HEK293 (cell line): ENCODE measurements at regions not wholly inside any gene's neighbourhood (a gene's known extent, or its start where the extent isn't known, plus 50 kb on each side); places are given as distances from the start of the nearest gene placed in this dataset.

Source experiments
- CTCF ChIA-PET: fragments of 350-600 bp; formaldehyde crosslinking; extraction: SDS; loops from one replicate; lab custom pipeline; 2021; ENCODE audit warnings: antibody characterized with exemption; lab: Yijun Ruan, JAX
- POLR2A ChIA-PET: fragments of 300-600 bp; formaldehyde crosslinking; extraction: SDS; loops from one replicate; lab custom pipeline; 2020; ENCODE audit warnings: antibody characterized with exemption, inconsistent platforms; lab: Yijun Ruan, JAX
- H3K27ac ChIP-seq: fragments of 200-500 bp; sonication (Bioruptor generic); 2 replicates; pipeline ENCODE4 v1.5.1; 2014; ENCODE audit warnings: low read depth, low read length, control low read depth, inconsistent platforms; ENCODE audit errors: extremely low read depth
- H3K36me3 ChIP-seq, 2 experiments: fragments of 200-500 bp in 1 of 2; sonication (Bioruptor generic) in 1 of 2; 1 replicate in 1 of 2; 2 replicates in 1 of 2; pipeline ENCODE4 v1.5.1; 2014 to 2017; ENCODE audit warnings: inconsistent platforms in 2 of 2, low read length in 2 of 2; ENCODE audit not compliant: control insufficient read depth in 2 of 2, insufficient read depth in 1 of 2
- H3K4me1 ChIP-seq: fragments of 200-500 bp; sonication (Bioruptor generic); 2 replicates; pipeline ENCODE4 v1.5.1; 2014; ENCODE audit warnings: mild to moderate bottlenecking, low read length, inconsistent platforms; ENCODE audit not compliant: control insufficient read depth, insufficient read depth
- H3K4me3 ChIP-seq: 2 replicates; pipeline ENCODE4 v1.5.1; 2011; ENCODE audit warnings: low read depth, mild to moderate bottlenecking, control low read depth, low read length, moderate library complexity
- H3K9me3 ChIP-seq: fragments of 200-500 bp; sonication (Bioruptor generic); 2 replicates; pipeline ENCODE4 v1.5.1; 2014; ENCODE audit warnings: low read depth, low read length, inconsistent platforms; ENCODE audit not compliant: control insufficient read depth, insufficient read depth
- KLF10 ChIP-seq: fragments of 450-650 bp; IDR thresholded peaks from 2 replicates; pipeline ENCODE4 v1.5.1; 2018; ENCODE audit warnings: missing biosample characterization, mild to moderate bottlenecking, missing genetic modification characterization
- PRDM10 ChIP-seq: fragments of 450-650 bp; formaldehyde crosslinking; IDR thresholded peaks from 2 replicates; pipeline ENCODE4 v1.5.1; 2016; ENCODE audit warnings: missing biosample characterization, missing genetic modification characterization
- PRDM4 ChIP-seq: fragments of 450-650 bp; formaldehyde crosslinking; IDR thresholded peaks from 2 replicates; pipeline ENCODE4 v1.5.1; 2017; ENCODE audit warnings: missing biosample characterization, missing genetic modification characterization
- SP3 ChIP-seq: fragments of 450-650 bp; formaldehyde crosslinking; IDR thresholded peaks from 2 replicates; pipeline ENCODE4 v1.5.1; 2016; ENCODE audit warnings: missing biosample characterization, missing genetic modification characterization
- SP7 ChIP-seq: fragments of 450-650 bp; formaldehyde crosslinking; IDR thresholded peaks from 2 replicates; pipeline ENCODE4 v1.5.1; 2016; ENCODE audit warnings: missing biosample characterization, missing genetic modification characterization
- WT1 ChIP-seq: fragments of 450-650 bp; formaldehyde crosslinking; IDR thresholded peaks from 2 replicates; pipeline ENCODE4 v1.5.1; 2016; ENCODE audit warnings: missing biosample characterization, missing genetic modification characterization
- ZBTB1 ChIP-seq: fragments of 450-650 bp; formaldehyde crosslinking; IDR thresholded peaks from 2 replicates; pipeline ENCODE4 v1.5.1; 2016; ENCODE audit warnings: missing biosample characterization, missing genetic modification characterization
- ZNF10 ChIP-seq: fragments of 450-650 bp; formaldehyde crosslinking; IDR thresholded peaks from 2 replicates; pipeline ENCODE4 v1.5.1; 2017; ENCODE audit warnings: missing biosample characterization, missing genetic modification characterization
- ZNF266 ChIP-seq: fragments of 450-650 bp; formaldehyde crosslinking; IDR thresholded peaks from 2 replicates; pipeline ENCODE4 v1.5.1; 2016; ENCODE audit warnings: missing biosample characterization, missing genetic modification characterization, low read depth
- ZNF274 ChIP-seq, 2 experiments: fragments of 200-500 bp in 1 of 2; fragments of 450-650 bp in 1 of 2; sonication (Bioruptor generic) in 1 of 2; formaldehyde crosslinking in 1 of 2; IDR thresholded peaks; 2 replicates each; pipeline versions ENCODE4 v1.5.1 to v1.6.1; 2014 to 2016; ENCODE audit warnings: borderline replicate concordance in 1 of 2, inconsistent platforms in 1 of 2, low read length in 1 of 2, missing biosample characterization in 1 of 2, missing genetic modification characterization in 1 of 2
- ZNF292 ChIP-seq: fragments of 450-650 bp; formaldehyde crosslinking; IDR thresholded peaks from 2 replicates; pipeline ENCODE4 v1.5.1; 2016; ENCODE audit warnings: low read depth, missing biosample characterization, missing genetic modification characterization, borderline replicate concordance
- ZNF350 ChIP-seq: fragments of 450-650 bp; formaldehyde crosslinking; IDR thresholded peaks from 2 replicates; pipeline ENCODE4 v1.5.0; 2017; ENCODE audit warnings: missing biosample characterization, mild to moderate bottlenecking, missing genetic modification characterization
- ZNF423 ChIP-seq: fragments of 450-650 bp; formaldehyde crosslinking; IDR thresholded peaks from 2 replicates; pipeline ENCODE4 v1.5.1; 2016; ENCODE audit warnings: missing biosample characterization, missing genetic modification characterization
- ZNF48 ChIP-seq: fragments of 450-650 bp; formaldehyde crosslinking; IDR thresholded peaks from 2 replicates; pipeline ENCODE4 v1.5.1; 2016; ENCODE audit warnings: missing biosample characterization, missing genetic modification characterization
- ZNF558 ChIP-seq: fragments of 450-650 bp; formaldehyde crosslinking; IDR thresholded peaks from 2 replicates; pipeline ENCODE4 v1.5.1; 2016; ENCODE audit warnings: missing biosample characterization, missing genetic modification characterization
- ZNF843 ChIP-seq: fragments of 450-650 bp; formaldehyde crosslinking; IDR thresholded peaks from 2 replicates; pipeline ENCODE4 v1.5.1; 2016; ENCODE audit warnings: missing biosample characterization, missing genetic modification characterization
- TF ChIP-seq, protein P1 (sequence below): sonication (generic); formaldehyde crosslinking; IDR thresholded peaks from 2 replicates; pipeline ENCODE4 v1.8.1; 2022; ENCODE audit warnings: mild to moderate bottlenecking, moderate library complexity, missing genetic modification reagents

- Histone ChIP-seq H3K27ac (no peak overlapping the region), H3K36me3 (no peaks in the 10 kb centered on the region), H3K4me1 (no peaks in the 10 kb centered on the region), H3K4me3 (no peak overlapping the region)
- CTCF ChIA-PET, result interaction anchor here (0.5 kb wide), 2 partner anchors 93 to 110 kb away, joined by 3 read pairs; no protein-coding TSS in a partner anchor
- POLR2A ChIA-PET, result no interaction called here
- TF ChIP-seq PRDM10 (tag by site-specific recombination), result 0 out of 2 replicates have a peak, but pooled peaks have one; percentile 30
- TF ChIP-seq SP7 (tag by site-specific recombination), result no peak
- TF ChIP-seq, all 188 proteins: peak for 1
- no peaks in the 10 kb centered on the region for H3K9me3 ChIP-seq
Measured at GRCh38 chr17:79291391-79291790, 216.8 kb downstream of the ENGASE start.

DNA sequence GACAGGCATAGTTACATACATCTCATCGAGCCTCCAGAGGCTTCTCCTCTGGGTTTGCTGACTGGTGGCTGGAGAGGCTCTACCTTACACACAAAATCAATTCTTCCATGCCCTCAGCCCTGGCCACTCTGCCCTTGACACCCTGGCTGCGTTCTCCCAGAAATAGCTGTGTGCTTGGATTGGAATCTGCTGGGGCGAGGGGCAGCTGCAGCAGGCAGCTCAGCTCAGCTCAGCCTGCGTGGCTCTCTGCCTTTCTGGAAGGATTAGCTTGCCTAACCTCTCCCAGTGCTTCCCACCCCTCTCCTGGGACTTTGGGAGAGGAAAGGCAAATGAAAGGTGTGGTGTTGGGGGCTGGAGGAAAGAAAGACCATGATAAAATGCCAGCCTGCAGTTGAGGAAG lies 216.1 kb downstream of the ENGASE start:
- Histone ChIP-seq H3K9me3 (no peaks in the 10 kb centered on the region), H3K4me3 (no peak overlapping the region), H3K36me3 (no peaks in the 10 kb centered on the region), H3K4me1 (no peaks in the 10 kb centered on the region), H3K27ac (no peak overlapping the region)
- no peak for TF ChIP-seq ZNF423
- no peak for TF ChIP-seq SP3 (tag by site-specific recombination)
- TF ChIP-seq PRDM4 (tag by site-specific recombination), result no peak
- TF ChIP-seq ZNF292, result no peak
- TF ChIP-seq ZNF10 (tag by site-specific recombination), result no peak
- TF ChIP-seq KLF10 (tag by site-specific recombination), result no peak
- TF ChIP-seq ZNF350 (tag by site-specific recombination), result no peak
- TF ChIP-seq, protein P1, sequence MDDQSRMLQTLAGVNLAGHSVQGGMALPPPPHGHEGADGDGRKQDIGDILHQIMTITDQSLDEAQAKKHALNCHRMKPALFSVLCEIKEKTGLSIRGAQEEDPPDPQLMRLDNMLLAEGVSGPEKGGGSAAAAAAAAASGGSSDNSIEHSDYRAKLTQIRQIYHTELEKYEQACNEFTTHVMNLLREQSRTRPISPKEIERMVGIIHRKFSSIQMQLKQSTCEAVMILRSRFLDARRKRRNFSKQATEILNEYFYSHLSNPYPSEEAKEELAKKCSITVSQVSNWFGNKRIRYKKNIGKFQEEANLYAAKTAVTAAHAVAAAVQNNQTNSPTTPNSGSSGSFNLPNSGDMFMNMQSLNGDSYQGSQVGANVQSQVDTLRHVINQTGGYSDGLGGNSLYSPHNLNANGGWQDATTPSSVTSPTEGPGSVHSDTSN, result no peak
- no peak for TF ChIP-seq ZNF266 (tag by site-specific recombination)
- TF ChIP-seq ZNF558 (tag by site-specific recombination), result no peak
- TF ChIP-seq ZNF843, result no peak
- no peak for TF ChIP-seq SP7 (tag by site-specific recombination)
- no peak for TF ChIP-seq ZNF274 (IDR thresholded peaks at IDR 0.05; ENCODE audit: low read length)
- no peak for TF ChIP-seq ZNF274 (tag by site-specific recombination; IDR thresholded peaks at IDR 0.05; ENCODE audit: borderline replicate concordance)
- TF ChIP-seq ZNF48 (tag by site-specific recombination), result no peak
- no peak for TF ChIP-seq WT1 (tag by site-specific recombination)
- TF ChIP-seq ZBTB1 (tag by site-specific recombination), result no peak
- ChIA-PET POLR2A (no interaction called here), CTCF (no interaction called here)
